Large intestine (tissue), 3 donors: ENCODE measurements at regions not wholly inside any gene's neighbourhood (a gene's known extent, or its start where the extent isn't known, plus 50 kb on each side); places are given as distances from the start of the nearest gene placed in this dataset.
"Not testable (repeated sequence)": the region's sequence is repeated elsewhere in the genome, so short reads cannot be mapped to it uniquely, and the experiment has no call there.

Source experiments
- DNase-seq, 2 donors: peaks; one replicate each; pipeline versions ENCODE4 v3.0.0 to v3.0.0-alpha.2; 2013
- H3K27ac ChIP-seq: one replicate; pipeline ENCODE4 v1.5.1; 2013; ENCODE audit warnings: low read length
- H3K27me3 ChIP-seq: 2 replicates; pipeline ENCODE4 v1.6.1; 2013; ENCODE audit warnings: low read length; ENCODE audit not compliant: control insufficient read depth, insufficient read depth
- H3K36me3 ChIP-seq: 2 replicates; pipeline ENCODE4 v1.6.1; 2013; ENCODE audit warnings: low read length; ENCODE audit not compliant: control insufficient read depth, insufficient read depth
- H3K4me1 ChIP-seq: one replicate; pipeline ENCODE4 v1.6.1; 2013; ENCODE audit warnings: low read length; ENCODE audit not compliant: control insufficient read depth, insufficient read depth
- H3K4me3 ChIP-seq: one replicate; pipeline ENCODE4 v1.5.1; 2013; ENCODE audit warnings: low read length
- H3K9me3 ChIP-seq: one replicate; pipeline ENCODE4 v1.6.1; 2013; ENCODE audit warnings: mild to moderate bottlenecking, low read depth, low read length, moderate library complexity; ENCODE audit not compliant: control insufficient read depth
- WGBS: methylation state at CpG from one replicate; pipeline ENCODE4 v1.1.5; 2013; ENCODE audit warnings: low lambda C conversion rate; ENCODE audit not compliant: insufficient coverage; 5-methylcytosine and 5-hydroxymethylcytosine counted together

GRCh38 chr2:85969367-85969766, 80.6 kb upstream of the ST3GAL5 start:
- not testable (repeated sequence) for H3K9me3 ChIP-seq, DNase-seq, H3K27ac ChIP-seq, H3K27me3 ChIP-seq, H3K4me1 ChIP-seq, H3K4me3 ChIP-seq, H3K36me3 ChIP-seq
- WGBS, result no CpG with 5 or more reads among the region's 6 CpGs

GRCh38 chr2:85965770-85966169, 77.0 kb upstream of the ST3GAL5 start:
- H3K4me1 ChIP-seq, DNase-seq, H3K27ac ChIP-seq, H3K27me3 ChIP-seq, H3K4me3 ChIP-seq, H3K36me3 ChIP-seq: not testable (repeated sequence)
- no CpG with 5 or more reads among the region's 2 CpGs for WGBS
- H3K9me3 ChIP-seq, result peaks cover 10% of the 10 kb centered on the region

DNA sequence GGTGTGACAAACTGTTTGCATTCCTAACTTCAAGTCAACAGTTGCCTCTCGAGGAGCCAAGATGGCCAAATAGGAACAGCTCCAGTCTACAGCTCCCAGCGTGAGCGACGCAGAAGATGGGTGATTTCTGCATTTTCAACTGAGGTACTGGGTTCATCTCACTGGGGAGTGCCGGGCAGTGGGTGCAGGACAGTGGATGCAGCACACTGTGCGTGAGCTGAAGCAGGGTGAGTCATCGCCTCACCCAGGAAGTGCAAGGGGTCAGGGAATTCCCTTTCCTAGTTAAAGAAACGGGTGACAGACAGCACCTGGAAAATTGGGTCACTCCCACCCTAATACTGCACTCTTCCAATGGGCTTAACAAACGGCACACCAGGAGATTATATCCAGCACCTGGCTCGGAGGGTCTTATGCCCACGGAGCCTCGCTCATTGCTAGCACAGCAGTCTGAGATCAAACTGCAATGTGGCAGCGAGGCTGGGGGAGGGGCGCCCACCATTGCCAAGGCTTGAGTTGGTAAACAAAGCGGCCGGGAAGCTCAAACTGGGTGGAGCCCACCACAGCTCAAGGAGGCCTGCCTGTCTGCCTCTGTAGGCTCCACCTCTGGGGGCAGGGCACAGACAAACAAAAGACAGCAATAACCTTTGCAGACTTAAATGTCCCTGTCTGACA, 75.1 kb upstream of the ST3GAL5 start:
- not testable (repeated sequence) for DNase-seq, H3K27ac ChIP-seq, H3K36me3 ChIP-seq, H3K4me3 ChIP-seq, H3K4me1 ChIP-seq, H3K27me3 ChIP-seq
- WGBS, result no CpG with 5 or more reads among the region's 16 CpGs
- peaks cover 14% of the 10 kb centered on the region for H3K9me3 ChIP-seq

DNA sequence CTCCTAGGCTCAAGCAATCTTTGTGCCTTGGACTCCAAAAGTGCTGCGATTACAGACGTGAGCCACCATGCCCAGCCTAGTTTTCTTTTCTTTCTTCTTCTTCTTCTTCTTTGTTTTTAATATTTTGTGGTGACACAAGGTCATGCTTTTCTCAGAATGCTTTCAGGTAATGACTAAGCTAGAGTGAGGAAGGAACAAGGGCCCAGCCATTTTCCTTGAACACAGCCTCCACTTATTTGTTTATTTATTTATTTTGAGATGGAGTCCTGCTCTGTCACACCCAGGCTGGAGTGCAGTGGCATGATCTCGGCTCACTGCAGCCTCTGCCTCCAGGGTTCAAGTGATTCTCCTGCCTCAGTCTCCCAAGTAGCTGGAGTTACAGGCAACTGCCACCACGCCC, 74.3 kb upstream of the ST3GAL5 start:
- no peak overlapping the region for H3K27ac ChIP-seq
- H3K4me1 ChIP-seq, result no peaks in the 10 kb centered on the region
- H3K4me3 ChIP-seq, result no peak overlapping the region
- H3K9me3 ChIP-seq, result peaks cover 14% of the 10 kb centered on the region
- no peak for DNase-seq
- no CpG with 5 or more reads among the region's 4 CpGs for WGBS
- no peaks in the 10 kb centered on the region for H3K36me3 ChIP-seq
- no peaks in the 10 kb centered on the region for H3K27me3 ChIP-seq

- H3K27me3 ChIP-seq, result no peaks in the 10 kb centered on the region
- no peak overlapping the region for H3K27ac ChIP-seq
- no CpG with 5 or more reads among the region's 2 CpGs for WGBS
- H3K36me3 ChIP-seq, result no peaks in the 10 kb centered on the region
- H3K9me3 ChIP-seq, result peaks cover 14% of the 10 kb centered on the region
- H3K4me1 ChIP-seq, result no peaks in the 10 kb centered on the region
- DNase-seq, result no peak
- no peak overlapping the region for H3K4me3 ChIP-seq
Measured at GRCh38 chr2:85961754-85962153, 73.0 kb upstream of the ST3GAL5 start.

DNA sequence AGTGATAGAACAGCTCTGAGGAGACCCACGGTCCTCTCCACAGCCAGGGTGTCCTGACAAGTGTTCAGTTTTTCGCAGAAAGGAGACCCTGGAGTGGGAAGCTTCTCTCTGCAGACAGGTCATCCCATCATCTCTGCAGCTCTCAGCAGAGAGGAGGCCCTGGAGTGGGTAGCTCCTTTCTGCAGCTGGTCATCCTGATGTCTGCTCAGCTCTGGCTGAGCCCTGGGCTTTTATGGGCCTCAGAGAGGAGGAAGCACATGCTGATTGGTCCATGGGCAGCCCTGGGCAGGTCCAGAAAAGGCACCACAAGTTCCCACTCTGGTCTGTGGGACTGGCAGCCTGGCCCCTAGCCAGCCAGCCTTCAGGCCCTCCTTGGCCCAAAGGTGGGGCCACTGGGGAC, 72.3 kb upstream of the ST3GAL5 start:
- Histone ChIP-seq H3K36me3 (no peaks in the 10 kb centered on the region), H3K4me1 (no peaks in the 10 kb centered on the region), H3K9me3 (peaks cover 14% of the 10 kb centered on the region), H3K4me3 (no peak overlapping the region), H3K27ac (no peak overlapping the region), H3K27me3 (no peaks in the 10 kb centered on the region)
- DNase-seq, result no peak
- WGBS, result no CpG with 5 or more reads among the region's 2 CpGs

GRCh38 chr2:85959826-85960225, 71.0 kb upstream of the ST3GAL5 start:
- no peak overlapping the region for H3K4me3 ChIP-seq
- H3K9me3 ChIP-seq, result peaks cover 14% of the 10 kb centered on the region
- WGBS, result no CpG with 5 or more reads among the region's 2 CpGs
- H3K27ac ChIP-seq, result no peak overlapping the region
- no peaks in the 10 kb centered on the region for H3K36me3 ChIP-seq
- no peak for DNase-seq
- no peaks in the 10 kb centered on the region for H3K4me1 ChIP-seq
- no peaks in the 10 kb centered on the region for H3K27me3 ChIP-seq

GRCh38 chr2:85959185-85959584, 70.4 kb upstream of the ST3GAL5 start:
- no peaks in the 10 kb centered on the region for H3K27me3 ChIP-seq
- 66% methylated on average over 3 of the region's 5 CpGs for WGBS
- H3K36me3 ChIP-seq, result no peaks in the 10 kb centered on the region
- H3K9me3 ChIP-seq, result peaks cover 14% of the 10 kb centered on the region
- DNase-seq, result no peak
- no peaks in the 10 kb centered on the region for H3K4me1 ChIP-seq
- H3K4me3 ChIP-seq, result no peak overlapping the region
- H3K27ac ChIP-seq, result no peak overlapping the region

- H3K9me3 ChIP-seq, result peaks cover 14% of the 10 kb centered on the region
- H3K36me3 ChIP-seq, result no peaks in the 10 kb centered on the region
- H3K27me3 ChIP-seq, result no peaks in the 10 kb centered on the region
- no peak overlapping the region for H3K27ac ChIP-seq
- no peak for DNase-seq
- WGBS, result no CpG with 5 or more reads among the region's 15 CpGs
- no peak overlapping the region for H3K4me3 ChIP-seq
- H3K4me1 ChIP-seq, result no peaks in the 10 kb centered on the region
Measured at GRCh38 chr2:85958731-85959130, 69.9 kb upstream of the ST3GAL5 start.

DNA sequence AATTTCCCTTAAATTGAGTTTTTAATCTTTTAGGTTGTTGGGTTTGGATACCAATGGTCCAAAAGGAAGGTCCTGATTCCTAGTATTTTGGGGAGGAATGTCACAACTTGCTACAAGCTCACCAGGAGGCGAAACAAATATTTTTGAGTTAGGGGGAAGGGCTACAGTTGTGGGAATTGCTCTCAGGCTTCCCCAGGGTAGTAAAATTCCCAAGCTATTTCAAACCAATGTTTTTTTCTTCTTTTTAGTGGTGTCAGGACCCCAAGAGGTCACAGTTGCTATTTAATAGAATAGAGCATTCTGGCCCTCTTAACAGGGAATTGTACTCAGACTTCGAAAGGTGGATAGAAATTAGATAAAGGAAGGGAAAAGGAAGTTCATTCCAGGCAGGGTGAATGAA, 68.5 kb upstream of the ST3GAL5 start:
- Histone ChIP-seq H3K36me3 (no peaks in the 10 kb centered on the region), H3K27ac (no peak overlapping the region), H3K9me3 (peaks cover 14% of the 10 kb centered on the region), H3K27me3 (no peaks in the 10 kb centered on the region), H3K4me1 (peaks cover 2% of the 10 kb centered on the region), H3K4me3 (no peak overlapping the region)
- no CpG with 5 or more reads among the region's 2 CpGs for WGBS
- no peak for DNase-seq

- 100% methylated on average over 2 of the region's 4 CpGs for WGBS
- Histone ChIP-seq H3K27me3 (no peaks in the 10 kb centered on the region), H3K4me1 (peaks cover 2% of the 10 kb centered on the region), H3K9me3 (peaks cover 11% of the 10 kb centered on the region), H3K27ac (no peak overlapping the region), H3K36me3 (no peaks in the 10 kb centered on the region), H3K4me3 (no peak overlapping the region)
- no peak for DNase-seq
Measured at GRCh38 chr2:85956646-85957039, 67.9 kb upstream of the ST3GAL5 start.
